IMR-90 (cell line): ENCODE measurements at regions not wholly inside any gene's neighbourhood (a gene's known extent, or its start where the extent isn't known, plus 50 kb on each side); places are given as distances from the start of the nearest gene placed in this dataset.

Experiments
- CEBPB ChIP-seq: IDR thresholded peaks from 2 replicates; pipeline ENCODE4 v1.6.1; 2012; ENCODE audit warnings: low read depth, low read length, improper control_type of control experiment
- CHD1 ChIP-seq: IDR thresholded peaks from 2 replicates; pipeline ENCODE4 v1.6.1; 2012; ENCODE audit warnings: low read depth, low read length, improper control_type of control experiment
- FOS ChIP-seq: fragments of 150-350 bp; IDR thresholded peaks from 2 replicates; pipeline ENCODE4 v1.6.1; 2016; ENCODE audit warnings: low read depth, low read length
- NFE2L2 ChIP-seq: fragments of 150-350 bp; IDR thresholded peaks from 2 replicates; pipeline ENCODE4 v1.6.1; 2016; ENCODE audit warnings: low read depth, mild to moderate bottlenecking, low read length
- POLR2A ChIP-seq: IDR thresholded peaks from 2 replicates; pipeline ENCODE4 v1.6.1; 2012; ENCODE audit warnings: mild to moderate bottlenecking, low read depth, low read length
- RAD21 ChIP-seq: IDR thresholded peaks from 2 replicates; pipeline ENCODE4 v1.6.1; 2012; ENCODE audit warnings: low read length, improper control_type of control experiment
- RFX5 ChIP-seq: IDR thresholded peaks from 2 replicates; pipeline ENCODE4 v1.8.0; 2012; ENCODE audit warnings: low read depth, mild to moderate bottlenecking, low read length, moderate library complexity
- TF ChIP-seq, protein P1 (sequence below): conservative IDR thresholded peaks from 2 replicates; pipeline ENCODE4 v1.5.1; 2012; ENCODE audit warnings: mild to moderate bottlenecking, low read depth, low read length, improper control_type of control experiment

DNA sequence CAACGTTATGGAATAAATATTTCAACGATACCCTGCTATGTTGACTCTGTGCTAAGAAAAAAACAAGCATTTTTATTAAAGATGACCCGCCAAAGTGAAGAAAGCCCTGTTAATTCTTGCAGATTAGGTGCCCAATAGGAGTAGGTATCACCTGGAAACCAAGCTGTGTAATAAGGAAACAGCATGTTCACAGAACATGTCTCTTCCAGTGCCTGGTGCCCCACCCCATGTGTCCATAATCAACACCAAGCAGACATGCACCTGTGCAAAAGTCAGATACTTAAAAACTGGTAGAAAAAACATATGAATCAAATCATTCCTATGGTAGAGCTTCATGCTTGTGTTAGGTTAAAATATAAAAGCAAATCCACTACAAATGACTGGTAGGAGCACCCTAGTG, 327.1 kb downstream of the SHANK2 start:
- TF ChIP-seq, protein P1, sequence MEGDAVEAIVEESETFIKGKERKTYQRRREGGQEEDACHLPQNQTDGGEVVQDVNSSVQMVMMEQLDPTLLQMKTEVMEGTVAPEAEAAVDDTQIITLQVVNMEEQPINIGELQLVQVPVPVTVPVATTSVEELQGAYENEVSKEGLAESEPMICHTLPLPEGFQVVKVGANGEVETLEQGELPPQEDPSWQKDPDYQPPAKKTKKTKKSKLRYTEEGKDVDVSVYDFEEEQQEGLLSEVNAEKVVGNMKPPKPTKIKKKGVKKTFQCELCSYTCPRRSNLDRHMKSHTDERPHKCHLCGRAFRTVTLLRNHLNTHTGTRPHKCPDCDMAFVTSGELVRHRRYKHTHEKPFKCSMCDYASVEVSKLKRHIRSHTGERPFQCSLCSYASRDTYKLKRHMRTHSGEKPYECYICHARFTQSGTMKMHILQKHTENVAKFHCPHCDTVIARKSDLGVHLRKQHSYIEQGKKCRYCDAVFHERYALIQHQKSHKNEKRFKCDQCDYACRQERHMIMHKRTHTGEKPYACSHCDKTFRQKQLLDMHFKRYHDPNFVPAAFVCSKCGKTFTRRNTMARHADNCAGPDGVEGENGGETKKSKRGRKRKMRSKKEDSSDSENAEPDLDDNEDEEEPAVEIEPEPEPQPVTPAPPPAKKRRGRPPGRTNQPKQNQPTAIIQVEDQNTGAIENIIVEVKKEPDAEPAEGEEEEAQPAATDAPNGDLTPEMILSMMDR, result no peak
- TF ChIP-seq CEBPB, result no peak
- TF ChIP-seq POLR2A, result no peak
- TF ChIP-seq CHD1, result no peak
- TF ChIP-seq FOS, result no peak
- TF ChIP-seq NFE2L2, result no peak
- TF ChIP-seq RAD21, result no peak
- no peak for TF ChIP-seq RFX5
